NCI-H1930 (cell line): ENCODE measurements at regions not wholly inside any gene's neighbourhood (a gene's known extent, or its start where the extent isn't known, plus 50 kb on each side); places are given as distances from the start of the nearest gene placed in this dataset.

ENCODE experiments used
- DNase-seq, 2 experiments: peaks; one replicate each; lab custom pipeline; 2025; lab: John Stamatoyannopoulos, UW

- DNase-seq: no peak
These were observed 186.5 kb upstream of the KLHL29 start for GRCh38 chr2:23198316-23199114.

- no peak for DNase-seq
These were observed 185.7 kb upstream of the KLHL29 start for GRCh38 chr2:23199115-23199918.

- no peak for DNase-seq
These were observed 184.8 kb upstream of the KLHL29 start for GRCh38 chr2:23200068-23200786.

- DNase-seq: no peak
These were observed 184.2 kb upstream of the KLHL29 start for GRCh38 chr2:23200787-23201114.

- DNase-seq: no peak
These were observed 181.6 kb upstream of the KLHL29 start for GRCh38 chr2:23203383-23203782.

- DNase-seq: no peak
These were observed 180.2 kb upstream of the KLHL29 start for GRCh38 chr2:23204685-23205242.

GRCh38 chr2:23206650-23207049 lies 178.3 kb upstream of the KLHL29 start:
- no peak for DNase-seq

GRCh38 chr2:23207871-23208270 lies 177.1 kb upstream of the KLHL29 start:
- DNase-seq: no peak

- no peak for DNase-seq
These were observed 176.6 kb upstream of the KLHL29 start for GRCh38 chr2:23208339-23208738.

- no peak for DNase-seq
These were observed 175.9 kb upstream of the KLHL29 start for GRCh38 chr2:23209059-23209458.

- DNase-seq: no peak
These were observed 172.9 kb upstream of the KLHL29 start for GRCh38 chr2:23211987-23212583.

- DNase-seq: no peak
These were observed 171.8 kb upstream of the KLHL29 start for GRCh38 chr2:23213196-23213595.

- DNase-seq: no peak
These were observed 170.0 kb upstream of the KLHL29 start for GRCh38 chr2:23215016-23215415.

GRCh38 chr2:23219666-23220065 lies 165.3 kb upstream of the KLHL29 start:
- DNase-seq: no peak

GRCh38 chr2:23220513-23221094 lies 164.4 kb upstream of the KLHL29 start:
- no peak for DNase-seq

- no peak for DNase-seq
These were observed 163.7 kb upstream of the KLHL29 start for GRCh38 chr2:23221236-23221635.

- no peak for DNase-seq
These were observed 163.1 kb upstream of the KLHL29 start for GRCh38 chr2:23221901-23222300.

GRCh38 chr2:23230885-23231284 lies 154.1 kb upstream of the KLHL29 start:
- DNase-seq: no peak

- DNase-seq: no peak
These were observed 153.1 kb upstream of the KLHL29 start for GRCh38 chr2:23231865-23232264.

- DNase-seq: no peak
These were observed 149.7 kb upstream of the KLHL29 start for GRCh38 chr2:23235292-23235691.

- DNase-seq: no peak
These were observed 149.2 kb upstream of the KLHL29 start for GRCh38 chr2:23235736-23236135.

GRCh38 chr2:23237147-23237546 lies 147.8 kb upstream of the KLHL29 start:
- DNase-seq: no peak
